ENCODE measurements at regions not wholly inside any gene's neighbourhood (a gene's known extent, or its start where the extent isn't known, plus 50 kb on each side); places are given as distances from the start of the nearest gene placed in this dataset.

DNA sequence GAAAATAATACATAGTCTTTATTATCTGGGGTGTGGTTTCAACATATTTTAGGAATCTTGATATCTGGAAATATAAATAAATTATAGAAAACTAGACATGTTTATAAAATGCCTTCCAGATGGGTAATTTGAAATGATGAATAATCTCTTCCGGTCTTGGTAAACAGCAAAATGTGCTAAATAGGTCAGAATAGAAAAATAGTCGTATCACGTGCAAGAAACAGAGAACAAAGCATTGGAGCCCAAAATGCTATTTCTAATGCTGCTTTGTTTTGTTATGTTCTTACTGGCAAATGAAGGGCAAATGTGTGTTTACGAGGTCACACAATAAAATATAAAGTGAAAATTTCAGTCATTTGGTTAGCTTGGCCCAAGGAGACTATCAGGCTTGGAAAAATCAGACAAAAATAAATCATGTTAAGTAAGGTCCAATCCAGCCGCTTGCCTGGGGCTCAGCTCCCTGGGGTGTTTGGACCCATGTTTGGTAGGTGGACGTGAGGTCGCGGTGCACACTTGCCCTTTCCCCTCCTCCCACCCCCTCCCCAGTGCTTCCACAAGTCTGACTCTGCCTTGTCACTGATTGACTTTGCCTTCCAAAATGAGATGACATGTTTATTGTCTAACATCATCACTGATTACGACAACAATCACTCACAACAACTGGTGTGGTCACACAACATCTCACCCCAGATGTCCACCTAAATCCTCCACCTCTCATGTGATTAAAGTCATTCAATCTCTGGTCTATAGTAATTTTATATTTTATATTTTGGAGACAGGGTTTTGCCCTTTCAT is 56.0 kb downstream of the RIN2 start:
- Histone ChIP-seq H3K4me3 (replicated peaks in 1 of 3; ENCODE audit: low read depth in 2 of 3, low read length in 3 of 3) (no peak overlapping the region), H3K4me1 (ENCODE audit: control insufficient read depth in 1 of 2, insufficient read depth in 2 of 2, low read length in 2 of 2) (peaks cover 11 to 17% of the 10 kb centered on the region in 2 donors), H3K79me2 (ENCODE audit: insufficient read depth, low read length) (no peaks in the 10 kb centered on the region), H2AFZ (ENCODE audit: insufficient read depth, low read depth, low read length, poor library complexity, severe bottlenecking) (no peak overlapping the region), H3K4me2 (replicated peaks; ENCODE audit: extremely low read depth, low read length, poor library complexity, severe bottlenecking) (no peak overlapping the region), H3K9me3 (replicated peaks in 1 of 2; ENCODE audit: control insufficient read depth in 1 of 2, insufficient read depth in 1 of 2, low read length in 2 of 2) (peaks cover 0 to 2% of the 10 kb centered on the region in 2 donors), H3K27ac (ENCODE audit: low read depth in 1 of 2, low read length in 2 of 2) (no peak overlapping the region), H3K27me3 (ENCODE audit: control insufficient read depth in 2 of 2, insufficient read depth in 2 of 2, low read length in 2 of 2) (no peaks in the 10 kb centered on the region), H3K9ac (ENCODE audit: insufficient read depth, low read length, poor library complexity, severe bottlenecking) (no peak overlapping the region), H4K20me1 (ENCODE audit: insufficient read depth, low read length) (peaks cover 4% of the 10 kb centered on the region), H3K36me3 (replicated peaks in 1 of 2; ENCODE audit: control insufficient read depth in 1 of 2, insufficient read depth in 2 of 2, low read length in 2 of 2) (peaks cover 7 to 11% of the 10 kb centered on the region in 2 donors)
- no peak for DNase-seq
- Mint-ChIP-seq H3K36me3 (peaks cover 31 to 46% of the 10 kb centered on the region in 2 donors), H3K27ac (no peak overlapping the region), H3K4me3 (no peak overlapping the region), H3K9me3 (peaks cover 0 to 8% (median 1%) of the 10 kb centered on the region in 7 donors), H3K4me1 (peaks cover 21% of the 10 kb centered on the region), H3K27me3 (ENCODE audit: low read depth in 3 of 3) (peaks cover 0 to 2% (median 0%) of the 10 kb centered on the region in 3 donors)
- WGBS (ENCODE audit: insufficient coverage): 100% methylated on average over 1 of the region's 9 CpGs
- TF ChIP-seq, protein P1, sequence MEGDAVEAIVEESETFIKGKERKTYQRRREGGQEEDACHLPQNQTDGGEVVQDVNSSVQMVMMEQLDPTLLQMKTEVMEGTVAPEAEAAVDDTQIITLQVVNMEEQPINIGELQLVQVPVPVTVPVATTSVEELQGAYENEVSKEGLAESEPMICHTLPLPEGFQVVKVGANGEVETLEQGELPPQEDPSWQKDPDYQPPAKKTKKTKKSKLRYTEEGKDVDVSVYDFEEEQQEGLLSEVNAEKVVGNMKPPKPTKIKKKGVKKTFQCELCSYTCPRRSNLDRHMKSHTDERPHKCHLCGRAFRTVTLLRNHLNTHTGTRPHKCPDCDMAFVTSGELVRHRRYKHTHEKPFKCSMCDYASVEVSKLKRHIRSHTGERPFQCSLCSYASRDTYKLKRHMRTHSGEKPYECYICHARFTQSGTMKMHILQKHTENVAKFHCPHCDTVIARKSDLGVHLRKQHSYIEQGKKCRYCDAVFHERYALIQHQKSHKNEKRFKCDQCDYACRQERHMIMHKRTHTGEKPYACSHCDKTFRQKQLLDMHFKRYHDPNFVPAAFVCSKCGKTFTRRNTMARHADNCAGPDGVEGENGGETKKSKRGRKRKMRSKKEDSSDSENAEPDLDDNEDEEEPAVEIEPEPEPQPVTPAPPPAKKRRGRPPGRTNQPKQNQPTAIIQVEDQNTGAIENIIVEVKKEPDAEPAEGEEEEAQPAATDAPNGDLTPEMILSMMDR (IDR thresholded peaks at IDR 0.05): no peak
- intact Hi-C loops (cut with micrococcal nuclease): no loop called here

DNA sequence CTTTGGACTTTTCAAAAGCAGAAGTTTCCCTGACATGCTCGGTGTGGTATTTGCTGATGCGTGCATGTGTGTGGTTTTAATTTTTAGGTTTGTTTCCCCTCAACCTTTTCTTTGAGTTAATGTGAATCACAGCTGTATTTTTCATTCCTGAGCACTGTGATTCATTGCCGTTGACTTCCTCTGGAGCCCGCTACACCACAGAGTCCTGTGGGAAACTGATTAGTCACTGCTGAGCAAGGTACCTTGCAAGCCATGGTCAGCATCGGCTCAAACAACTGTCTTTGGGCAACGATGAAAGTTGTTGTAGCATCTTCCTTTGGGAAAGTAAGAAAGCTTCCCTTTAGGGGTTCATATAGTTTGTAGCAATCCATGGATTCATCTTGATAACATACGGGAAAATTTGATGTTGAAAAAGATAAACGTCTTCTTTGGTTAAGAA is 57.5 kb downstream of the RIN2 start:
- Mint-ChIP-seq H3K4me1 (peaks cover 21% of the 10 kb centered on the region), H3K27me3 (ENCODE audit: low read depth in 3 of 3) (peaks cover 0 to 2% (median 0%) of the 10 kb centered on the region in 3 donors), H3K4me3 (peak overlapping the region in 1 of 2 donors; percentile 83), H3K9me3 (peaks cover 0 to 8% (median 3%) of the 10 kb centered on the region in 7 donors), H3K27ac (peak overlapping the region in 5 of 7 donors; percentile 7 to 87 (median 66)), H3K36me3 (peaks cover 25 to 36% of the 10 kb centered on the region in 2 donors)
- 0% methylated on average over 4 of the region's 8 CpGs for WGBS (ENCODE audit: insufficient coverage)
- H3K27me3 ChIP-seq (ENCODE audit: control insufficient read depth in 2 of 2, insufficient read depth in 2 of 2, low read length in 2 of 2): no peaks in the 10 kb centered on the region
- peak; percentile 74 to 94 (median 79) for DNase-seq
- H3K27ac ChIP-seq (ENCODE audit: low read depth in 1 of 2, low read length in 2 of 2): peak overlapping the region in 1 of 2 donors; percentile 44
- no peak overlapping the region for H3K4me2 ChIP-seq (replicated peaks; ENCODE audit: extremely low read depth, low read length, poor library complexity, severe bottlenecking)
- peaks cover 0 to 3% of the 10 kb centered on the region in 2 donors for H3K9me3 ChIP-seq (replicated peaks in 1 of 2; ENCODE audit: control insufficient read depth in 1 of 2, insufficient read depth in 1 of 2, low read length in 2 of 2)
- peaks cover 4% of the 10 kb centered on the region for H4K20me1 ChIP-seq (ENCODE audit: insufficient read depth, low read length)
- peaks cover 0 to 7% of the 10 kb centered on the region in 2 donors for H3K36me3 ChIP-seq (replicated peaks in 1 of 2; ENCODE audit: control insufficient read depth in 1 of 2, insufficient read depth in 2 of 2, low read length in 2 of 2)
- TF ChIP-seq, protein P1 (IDR thresholded peaks at IDR 0.05): no peak
- intact Hi-C loops (cut with micrococcal nuclease): no loop called here
- no peak overlapping the region for H3K9ac ChIP-seq (ENCODE audit: insufficient read depth, low read length, poor library complexity, severe bottlenecking)
- H2AFZ ChIP-seq (ENCODE audit: insufficient read depth, low read depth, low read length, poor library complexity, severe bottlenecking): no peak overlapping the region
- peaks cover 11 to 17% of the 10 kb centered on the region in 2 donors for H3K4me1 ChIP-seq (ENCODE audit: control insufficient read depth in 1 of 2, insufficient read depth in 2 of 2, low read length in 2 of 2)
- H3K4me3 ChIP-seq (replicated peaks in 1 of 3; ENCODE audit: low read depth in 2 of 3, low read length in 3 of 3): no peak overlapping the region
- H3K79me2 ChIP-seq (ENCODE audit: insufficient read depth, low read length): no peaks in the 10 kb centered on the region
